H1 (cell line): ENCODE measurements at regions not wholly inside any gene's neighbourhood (a gene's known extent, or its start where the extent isn't known, plus 50 kb on each side); places are given as distances from the start of the nearest gene placed in this dataset.

Source experiments
- CTCF ChIA-PET: fragments of 300-600 bp; sonication (Branson Sonifier 250); formaldehyde crosslinking; loops from one replicate; lab custom pipeline; 2021; ENCODE audit not compliant: partially characterized antibody; lab: Charles Lee
- POLR2A ChIA-PET: fragments of 300-600 bp; sonication (Branson Sonifier 250); formaldehyde crosslinking; loops from one replicate; lab custom pipeline; 2021; ENCODE audit warnings: inconsistent platforms; ENCODE audit not compliant: partially characterized antibody; lab: Charles Lee
- DNase-seq, 2 experiments: peaks; one replicate each; pipeline versions ENCODE4 v3.0.0 to v3.0.0-alpha.2; 2010 to 2022; ENCODE audit warnings: low spot score in 2 of 2, low read depth in 1 of 2, mixed read lengths in 1 of 2
- FAIRE-seq: peaks from 2 replicates; lab custom pipeline; 2011; peaks lifted over from hg19 to GRCh38; lab: Jason Lieb, UNC
- H2AFZ ChIP-seq: 2 replicates; pipeline ENCODE4 v1.8.1; 2012; ENCODE audit warnings: low read length, inconsistent platforms
- H2AK5ac ChIP-seq: 2 replicates; pipeline ENCODE4 v1.6.1; 2013; ENCODE audit warnings: low read depth, low read length
- H2BK120ac ChIP-seq: replicated peaks from 2 replicates; pipeline ENCODE3; 2013; ENCODE audit warnings: low read depth, low read length, inconsistent platforms
- H2BK12ac ChIP-seq: 2 replicates; pipeline ENCODE4 v1.6.1; 2013; ENCODE audit warnings: low read depth, low read length
- H2BK15ac ChIP-seq: 2 replicates; pipeline ENCODE4 v1.6.1; 2013; ENCODE audit warnings: low read length
- H2BK20ac ChIP-seq: 2 replicates; pipeline ENCODE4 v1.6.1; 2013; ENCODE audit warnings: low read length
- H2BK5ac ChIP-seq: 2 replicates; pipeline ENCODE4 v1.6.1; 2013; ENCODE audit warnings: low read depth, low read length
- H3K14ac ChIP-seq: 2 replicates; pipeline ENCODE4 v1.6.1; 2013; ENCODE audit warnings: inconsistent platforms; ENCODE audit not compliant: insufficient read length
- H3K18ac ChIP-seq: 2 replicates; pipeline ENCODE4 v1.6.1; 2013; ENCODE audit warnings: low read length; ENCODE audit errors: extremely low read depth
- H3K23ac ChIP-seq: 2 replicates; pipeline ENCODE4 v1.6.1; 2013; ENCODE audit warnings: inconsistent platforms; ENCODE audit not compliant: insufficient read length
- H3K23me2 ChIP-seq: 2 replicates; pipeline ENCODE4 v1.6.1; 2013; ENCODE audit warnings: low read depth, low read length
- H3K27ac ChIP-seq: 2 replicates; pipeline ENCODE4 v1.6.1; 2011; ENCODE audit warnings: low read depth, low read length, inconsistent platforms
- H3K27me3 ChIP-seq, 4 experiments: replicated peaks in 1 of 4; 1 replicate in 1 of 4; 2 replicates in 3 of 4; pipeline versions ENCODE4 v1.6.1 to v1.8.1; 2011 to 2013; ENCODE audit warnings: low read length in 3 of 4, mild to moderate bottlenecking in 3 of 4, inconsistent platforms in 2 of 4, mixed read lengths in 2 of 4, moderate library complexity in 1 of 4; ENCODE audit not compliant: control insufficient read depth in 3 of 4, insufficient read depth in 3 of 4; ENCODE audit errors: extremely low read depth in 1 of 4
- H3K36me3 ChIP-seq, 4 experiments: 2 replicates each; pipeline versions ENCODE4 v1.6.1 to v1.8.1; 2011 to 2013; ENCODE audit warnings: mild to moderate bottlenecking in 4 of 4, low read length in 3 of 4, moderate library complexity in 2 of 4, control low read depth in 1 of 4, inconsistent platforms in 1 of 4; ENCODE audit not compliant: insufficient read depth in 4 of 4, control insufficient read depth in 2 of 4
- H3K4ac ChIP-seq: replicated peaks from 2 replicates; pipeline ENCODE3; 2013; ENCODE audit warnings: low read length, low read depth, mixed read lengths, inconsistent platforms; ENCODE audit not compliant: insufficient read length
- H3K4me1 ChIP-seq, 4 experiments: replicated peaks in 1 of 4; 1 replicate in 1 of 4; 2 replicates in 3 of 4; pipeline versions ENCODE4 v1.6.1 to v1.8.1; 2011 to 2013; ENCODE audit warnings: low read length in 3 of 4, inconsistent platforms in 2 of 4, mixed read lengths in 1 of 4; ENCODE audit not compliant: insufficient read depth in 4 of 4, control insufficient read depth in 3 of 4
- H3K4me2 ChIP-seq, 2 experiments: 2 replicates each; pipeline versions ENCODE4 v1.6.1 to v1.8.1; 2011 to 2013; ENCODE audit warnings: low read depth in 2 of 2, low read length in 2 of 2, control low read depth in 1 of 2, inconsistent platforms in 1 of 2, mild to moderate bottlenecking in 1 of 2; ENCODE audit not compliant: insufficient read depth in 1 of 2
- H3K4me3 ChIP-seq, 4 experiments: fragments of 200-600, 300-600 bp in 1 of 4; sonication (generic), shearing (Covaris generic), sonication (Bioruptor Twin) in 1 of 4; 2 replicates each; pipeline versions ENCODE4 v1.5.1 to v1.8.1; 2011 to 2016; ENCODE audit warnings: low read length in 4 of 4, low read depth in 3 of 4, control low read depth in 2 of 4, inconsistent platforms in 2 of 4, mild to moderate bottlenecking in 2 of 4, mixed read lengths in 1 of 4, moderate library complexity in 1 of 4; ENCODE audit not compliant: insufficient read depth in 2 of 4; ENCODE audit errors: extremely low read depth in 1 of 4
- H3K56ac ChIP-seq: replicated peaks from 2 replicates; pipeline ENCODE3; 2013; ENCODE audit warnings: low read depth, mild to moderate bottlenecking, mixed read lengths, low read length, inconsistent platforms; ENCODE audit not compliant: insufficient read length
- H3K79me1 ChIP-seq: 2 replicates; pipeline ENCODE4 v1.6.1; 2013; ENCODE audit warnings: low read depth, low read length, control low read depth
- H3K79me2 ChIP-seq, 2 experiments: 2 replicates each; pipeline versions ENCODE4 v1.6.1 to v1.8.1; 2012 to 2013; ENCODE audit warnings: low read length in 2 of 2, mild to moderate bottlenecking in 2 of 2, inconsistent platforms in 1 of 2; ENCODE audit not compliant: insufficient read depth in 2 of 2, control insufficient read depth in 1 of 2
- H3K9ac ChIP-seq, 4 experiments: replicated peaks in 1 of 4; 1 replicate in 1 of 4; 2 replicates in 3 of 4; pipeline versions ENCODE4 v1.6.1 to v1.8.1; 2011 to 2013; ENCODE audit warnings: low read depth in 3 of 4, low read length in 3 of 4, control low read depth in 2 of 4, mild to moderate bottlenecking in 2 of 4, moderate library complexity in 2 of 4, inconsistent platforms in 1 of 4; ENCODE audit errors: extremely low read depth in 1 of 4
- H3K9me3 ChIP-seq, 2 experiments: 2 replicates each; pipeline versions ENCODE4 v1.6.1 to v1.8.1; 2012 to 2013; ENCODE audit warnings: mild to moderate bottlenecking in 2 of 2, moderate library complexity in 2 of 2, control low read depth in 1 of 2, inconsistent platforms in 1 of 2, low read depth in 1 of 2, low read length in 1 of 2, mixed read lengths in 1 of 2; ENCODE audit not compliant: insufficient read depth in 2 of 2
- H4K20me1 ChIP-seq, 2 experiments: replicated peaks in 1 of 2; 2 replicates each; pipeline versions ENCODE3 to v1.8.1; 2011 to 2013; ENCODE audit warnings: inconsistent platforms in 2 of 2, low read length in 2 of 2, mild to moderate bottlenecking in 1 of 2; ENCODE audit not compliant: insufficient read depth in 2 of 2, control insufficient read depth in 1 of 2
- H4K5ac ChIP-seq: 2 replicates; pipeline ENCODE4 v1.6.1; 2013; ENCODE audit warnings: low read length, low read depth, mixed read lengths, inconsistent platforms; ENCODE audit not compliant: insufficient read length
- H4K8ac ChIP-seq: 2 replicates; pipeline ENCODE4 v1.8.0; 2013; ENCODE audit warnings: mild to moderate bottlenecking, moderate library complexity, low read length, inconsistent platforms; ENCODE audit not compliant: insufficient read depth; ENCODE audit errors: extremely low read depth
- H4K91ac ChIP-seq: replicated peaks from 2 replicates; pipeline ENCODE3; 2013; ENCODE audit warnings: low read length, mixed read lengths, inconsistent platforms; ENCODE audit not compliant: insufficient read length
- BRCA1 ChIP-seq: IDR thresholded peaks from 2 replicates; pipeline ENCODE4 v1.6.1; 2012; ENCODE audit warnings: low read depth, low read length, improper control_type of control experiment
- GABPA ChIP-seq: IDR thresholded peaks from 2 replicates; pipeline ENCODE4 v1.6.1; 2011; ENCODE audit warnings: mild to moderate bottlenecking, low read length, moderate library complexity, borderline replicate concordance; ENCODE audit not compliant: insufficient read depth
- TAF7 ChIP-seq: optimal IDR thresholded peaks from 2 replicates; pipeline ENCODE3; 2011; ENCODE audit warnings: low read depth, mild to moderate bottlenecking, inconsistent platforms, low read length, moderate library complexity, borderline replicate concordance
- WGBS, 2 experiments: shearing (Covaris generic) in 1 of 2; methylation state at CpG; one replicate each; pipeline versions ENCODE4 v1.1.6 to v1.1.7; 2013 to 2015; ENCODE audit warnings: low lambda C conversion rate in 2 of 2, mixed read lengths in 2 of 2, inconsistent platforms in 1 of 2, low coverage in 1 of 2, missing lambda C conversion rate in 1 of 2; ENCODE audit not compliant: insufficient replicate concordance in 2 of 2, insufficient coverage in 1 of 2, insufficient read length in 1 of 2; ENCODE audit errors: extremely low coverage in 1 of 2, missing lambda C conversion rate in 1 of 2; 5-methylcytosine and 5-hydroxymethylcytosine counted together

DNA sequence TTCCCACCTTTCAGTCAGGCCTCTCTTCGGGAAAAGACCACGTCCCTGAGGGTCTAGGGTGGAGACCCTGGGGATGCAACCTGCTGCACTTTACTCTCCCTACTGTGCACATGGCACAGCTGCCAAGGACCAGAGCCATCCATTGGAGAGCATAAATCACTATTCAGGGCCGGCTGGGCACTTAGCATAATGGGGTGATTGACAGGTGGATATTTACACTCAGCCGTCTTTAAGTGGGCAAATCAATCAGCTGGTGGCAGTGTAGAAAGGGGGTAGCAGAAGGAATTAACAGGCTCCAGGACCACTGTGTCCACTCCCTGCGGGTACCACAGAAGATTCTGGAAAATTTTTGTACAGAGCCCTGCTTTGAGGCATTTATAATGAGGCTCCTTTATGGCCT, 87.3 kb upstream of the IRX6 start:
- no peak overlapping the region for H2AFZ ChIP-seq
- H3K23me2 ChIP-seq: no peaks in the 10 kb centered on the region
- H4K8ac ChIP-seq: no peak overlapping the region
- H3K27ac ChIP-seq: no peak overlapping the region
- H2BK15ac ChIP-seq: no peak overlapping the region
- H3K4me1 ChIP-seq: peaks cover 0 to 2% (median 0%) of the 10 kb centered on the region in 4 experiments; a peak in 3 of 7 replicates
- H2BK12ac ChIP-seq: no peak overlapping the region
- H3K36me3 ChIP-seq: no peaks in the 10 kb centered on the region
- no peak overlapping the region for H2BK120ac ChIP-seq
- H2BK5ac ChIP-seq: no peak overlapping the region
- ChIA-PET CTCF (interaction anchor here (1.6 to 1.7 kb wide), 2 partner anchors 21 to 301 kb away, joined by 3 to 4 read pairs; no protein-coding TSS in a partner anchor), POLR2A (no interaction called here)
- no peak overlapping the region for H4K5ac ChIP-seq
- no peak for DNase-seq
- H3K4ac ChIP-seq: no peak overlapping the region
- no peaks in the 10 kb centered on the region for H3K79me1 ChIP-seq
- H4K91ac ChIP-seq: no peak overlapping the region
- no peaks in the 10 kb centered on the region for H3K9me3 ChIP-seq
- no peak overlapping the region for H3K23ac ChIP-seq
- H3K56ac ChIP-seq: no peak overlapping the region
- H4K20me1 ChIP-seq: no peaks in the 10 kb centered on the region
- no peak for TF ChIP-seq GABPA
- no peak for TF ChIP-seq TAF7
- TF ChIP-seq BRCA1: no peak
- H3K27me3 ChIP-seq: no peaks in the 10 kb centered on the region
- no peak overlapping the region for H2AK5ac ChIP-seq
- no peak overlapping the region for H2BK20ac ChIP-seq
- FAIRE-seq: no peak
- H3K18ac ChIP-seq: no peak overlapping the region
- H3K14ac ChIP-seq: no peak overlapping the region
- 95% methylated on average over 5 of the region's 5 CpGs; no CpG with 5 or more reads in 1 of the 2 experiments for WGBS, 2 experiments
- no peaks in the 10 kb centered on the region for H3K79me2 ChIP-seq
- no peak overlapping the region for H3K4me3 ChIP-seq
- H3K9ac ChIP-seq: no peak overlapping the region
- H3K4me2 ChIP-seq: no peak overlapping the region
